HG02623 (cell line): ENCODE measurements at regions not wholly inside any gene's neighbourhood (a gene's known extent, or its start where the extent isn't known, plus 50 kb on each side); places are given as distances from the start of the nearest gene placed in this dataset.
"Not testable (repeated sequence)": the region's sequence is repeated elsewhere in the genome, so short reads cannot be mapped to it uniquely, and the experiment has no call there.

Source experiments
- ATAC-seq: cut with Tn5 transposase; IDR thresholded peaks from one replicate; pipeline ENCODE4 v1.9.1; 2021; ENCODE audit warnings: moderate library complexity; ENCODE audit not compliant: unreplicated experiment

GRCh38 chr13:68540244-68540643, 1310.1 kb upstream of the PCDH9 start:
- ATAC-seq, result no peak

DNA sequence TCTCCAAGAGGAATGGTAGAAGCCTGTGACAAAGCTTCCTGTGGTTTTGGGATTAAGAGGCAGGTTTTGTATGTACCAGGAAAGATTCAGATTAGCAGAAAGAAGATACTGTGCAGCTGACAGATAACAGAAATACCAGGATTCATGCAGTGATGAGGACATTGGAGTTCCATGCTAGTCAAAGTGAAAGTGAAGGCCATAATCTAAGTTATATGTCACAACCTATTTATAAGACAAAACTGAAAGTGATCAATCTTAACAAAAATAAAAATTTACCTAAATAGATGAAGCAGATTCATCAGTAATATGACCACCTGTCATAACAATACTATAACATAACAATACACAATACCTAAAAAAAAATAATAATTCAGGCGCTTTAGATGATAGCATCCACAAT, 1305.2 kb upstream of the PCDH9 start:
- ATAC-seq, result peak; percentile 85

GRCh38 chr13:68527167-68527566, 1297.0 kb upstream of the PCDH9 start:
- ATAC-seq, result not testable (repeated sequence)

DNA sequence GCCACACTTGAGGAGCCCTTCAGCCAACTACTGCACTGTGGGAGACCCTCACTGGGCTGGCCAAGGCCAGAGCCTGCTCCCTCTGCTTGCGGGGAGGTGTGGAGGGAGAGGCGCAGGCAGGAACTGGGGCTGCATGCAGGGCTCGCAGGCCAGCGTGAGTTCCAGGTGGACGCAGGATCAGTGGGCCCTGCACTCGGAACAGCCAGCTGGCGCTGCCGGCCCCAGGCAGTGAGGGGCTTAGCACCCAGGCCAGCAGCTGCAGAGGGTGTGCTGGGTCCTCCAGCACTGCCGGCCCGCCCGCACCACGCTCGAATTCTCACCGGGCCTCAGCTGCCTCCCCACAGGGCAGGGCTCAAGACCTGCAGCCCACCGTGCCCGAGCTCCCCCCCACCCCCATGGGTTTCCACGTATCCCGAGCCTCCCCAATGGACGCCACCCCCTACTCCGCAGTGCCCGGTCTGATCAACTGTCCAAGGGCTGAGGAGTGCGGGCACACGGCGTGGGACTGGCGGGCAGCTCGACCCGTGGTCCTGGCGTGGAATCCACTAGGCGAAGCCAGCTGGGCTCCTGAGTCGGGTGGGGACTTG, 1293.8 kb upstream of the PCDH9 start:
- ATAC-seq, result no peak

- ATAC-seq, result no peak
Observed at GRCh38 chr13:68522184-68522583, 1292.0 kb upstream of the PCDH9 start.

- peak; percentile 58 for ATAC-seq
Observed at GRCh38 chr13:68509734-68510621, 1279.8 kb upstream of the PCDH9 start.

DNA sequence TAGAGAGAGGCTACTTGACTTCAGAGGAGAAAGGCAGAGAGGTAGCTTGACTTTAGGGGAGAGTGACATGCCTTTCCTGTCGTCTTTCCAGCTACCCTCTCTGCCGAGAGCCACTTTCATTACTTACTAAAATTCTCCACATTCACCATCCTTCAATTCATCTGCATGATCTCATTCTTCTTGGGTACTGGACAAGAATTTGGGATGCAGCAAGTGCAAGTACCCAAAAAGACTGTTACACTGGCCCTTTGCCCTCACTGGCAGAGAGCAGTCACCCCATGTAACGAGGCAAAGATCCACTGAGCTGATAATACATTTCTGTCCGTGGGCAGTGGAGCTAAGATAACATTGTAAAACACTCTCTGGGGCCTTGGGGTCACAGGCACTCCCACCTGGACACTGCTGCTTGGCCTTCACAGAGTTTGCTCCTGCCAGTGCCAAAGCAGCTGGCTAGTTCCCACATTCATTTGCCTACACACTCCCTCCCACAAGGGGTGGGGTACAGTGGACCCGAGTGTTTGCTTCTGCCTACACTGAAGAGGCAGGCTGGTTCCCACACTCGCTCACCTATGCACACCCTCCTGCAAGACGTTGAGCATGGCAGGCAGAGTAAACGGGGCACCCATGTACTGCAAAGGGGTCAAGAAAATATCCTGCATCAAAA, 1276.9 kb upstream of the PCDH9 start:
- ATAC-seq, result no peak

DNA sequence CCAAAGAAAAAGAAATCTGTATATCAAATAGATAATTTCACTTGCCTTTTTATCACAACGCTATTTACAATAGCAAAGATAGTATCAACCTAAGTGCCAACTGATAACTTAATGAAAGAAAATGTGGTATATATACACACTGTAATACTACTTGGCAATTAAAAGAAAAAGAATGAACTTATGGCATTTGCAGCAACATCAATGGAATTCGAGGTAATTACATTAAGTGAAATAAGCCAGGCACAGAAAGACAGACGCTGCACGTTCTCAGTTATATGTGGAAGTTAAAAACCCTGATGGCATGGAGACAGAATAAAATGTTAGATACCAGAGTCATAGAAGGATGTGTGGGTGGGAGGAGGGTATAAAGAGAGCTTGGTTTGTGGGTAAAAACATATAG, 1260.5 kb upstream of the PCDH9 start:
- no peak for ATAC-seq

GRCh38 chr13:68481130-68481529, 1251.0 kb upstream of the PCDH9 start:
- no peak for ATAC-seq

- ATAC-seq, result no peak
Observed at GRCh38 chr13:68473834-68474326, 1243.7 kb upstream of the PCDH9 start.

DNA sequence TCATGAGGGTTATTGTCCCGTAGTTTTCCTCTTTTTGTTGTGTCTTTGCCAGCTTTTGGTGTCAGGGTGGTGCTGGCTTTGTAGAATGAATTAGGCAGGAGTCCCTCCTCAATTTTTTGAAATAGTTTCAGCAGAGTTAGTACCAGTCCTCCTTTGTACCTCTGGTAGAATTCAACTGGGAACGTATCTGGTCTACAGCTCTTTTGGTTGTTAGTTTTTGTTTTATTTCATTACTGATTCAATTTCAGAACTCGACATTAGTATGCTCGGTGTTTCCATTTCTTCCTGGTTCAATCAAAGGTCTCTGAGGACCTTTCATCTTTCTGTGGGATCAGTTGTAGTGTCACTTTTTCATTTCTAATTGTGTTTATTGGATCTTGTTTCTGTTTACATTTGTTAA, 1237.0 kb upstream of the PCDH9 start:
- no peak for ATAC-seq

DNA sequence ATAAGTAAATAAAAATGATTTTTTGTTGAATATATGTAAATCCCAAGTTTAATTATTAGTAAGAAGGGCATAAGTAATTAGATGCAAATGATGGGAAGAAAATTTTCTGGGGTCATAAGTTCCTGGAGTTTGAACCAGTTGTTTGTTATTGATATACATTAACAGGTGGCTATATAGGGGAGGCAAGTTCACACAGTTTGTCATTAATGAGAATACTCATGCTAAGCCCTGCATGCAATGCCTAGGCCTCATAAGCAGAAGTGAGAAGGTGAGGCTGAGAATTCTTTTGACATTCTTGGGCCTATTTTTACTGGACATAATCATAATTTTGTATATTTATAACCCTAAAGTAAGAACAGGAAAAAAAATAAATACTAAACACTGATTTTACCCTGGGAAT, 1210.7 kb upstream of the PCDH9 start:
- no peak for ATAC-seq

DNA sequence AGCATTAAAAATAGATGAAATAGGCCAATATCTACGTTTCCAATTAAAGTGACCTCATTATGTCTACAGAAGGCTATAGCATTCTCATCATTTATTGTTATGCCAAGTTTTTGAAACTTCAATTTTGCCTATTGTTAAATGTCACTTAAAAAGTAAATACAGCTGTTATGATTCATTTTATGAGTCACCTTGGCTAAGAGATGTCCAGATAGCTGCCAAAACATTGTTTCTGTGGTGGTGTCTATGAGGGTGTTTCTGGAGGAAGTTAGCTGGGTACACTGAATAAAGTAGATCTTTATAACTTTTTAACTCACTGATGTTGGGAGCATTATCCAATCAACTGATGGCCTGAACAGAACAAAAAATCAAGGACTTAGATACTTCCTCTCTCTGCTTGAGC, 1209.7 kb upstream of the PCDH9 start:
- ATAC-seq, result no peak

DNA sequence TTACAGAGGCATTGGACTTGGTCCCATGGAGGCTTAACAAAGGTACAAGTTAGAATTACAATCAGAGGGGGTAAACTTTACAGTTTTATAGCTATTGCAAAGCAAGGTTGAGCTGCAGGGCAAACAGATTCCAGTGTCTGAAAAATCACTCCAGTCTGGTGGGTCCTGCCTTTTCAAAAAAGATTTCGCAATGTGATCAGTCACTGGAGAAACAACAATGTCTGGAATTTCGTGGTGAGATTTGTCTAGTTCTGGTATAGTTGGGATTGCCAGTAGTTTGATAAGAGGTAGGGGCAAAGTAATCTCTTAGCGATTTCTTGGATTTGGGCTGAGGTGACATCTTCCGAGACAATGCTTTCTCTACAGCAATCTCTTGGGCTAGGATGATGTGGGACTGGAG, 1198.2 kb upstream of the PCDH9 start:
- no peak for ATAC-seq

GRCh38 chr13:68417801-68418200, 1187.7 kb upstream of the PCDH9 start:
- ATAC-seq, result no peak

DNA sequence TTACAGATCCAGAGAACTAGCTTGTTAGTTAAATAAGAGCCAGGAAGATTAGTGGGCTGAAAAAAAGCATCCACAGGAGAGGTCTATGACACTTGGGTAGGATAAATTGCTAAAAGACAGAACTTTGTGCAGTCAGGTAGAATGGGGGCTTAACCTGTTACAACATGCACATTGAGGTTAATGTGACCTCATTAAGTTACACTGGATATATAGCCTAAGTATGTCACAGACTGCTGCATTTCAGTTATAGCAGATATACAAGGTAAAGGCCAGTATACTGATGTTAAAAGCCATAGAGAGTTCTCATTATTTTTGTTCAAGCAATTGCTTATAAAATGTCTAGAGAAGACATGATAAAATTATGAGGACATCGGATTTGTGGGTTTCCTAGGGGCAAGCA, 1179.9 kb upstream of the PCDH9 start:
- ATAC-seq, result no peak

- ATAC-seq, result no peak
Observed at GRCh38 chr13:68390987-68391386, 1160.9 kb upstream of the PCDH9 start.

DNA sequence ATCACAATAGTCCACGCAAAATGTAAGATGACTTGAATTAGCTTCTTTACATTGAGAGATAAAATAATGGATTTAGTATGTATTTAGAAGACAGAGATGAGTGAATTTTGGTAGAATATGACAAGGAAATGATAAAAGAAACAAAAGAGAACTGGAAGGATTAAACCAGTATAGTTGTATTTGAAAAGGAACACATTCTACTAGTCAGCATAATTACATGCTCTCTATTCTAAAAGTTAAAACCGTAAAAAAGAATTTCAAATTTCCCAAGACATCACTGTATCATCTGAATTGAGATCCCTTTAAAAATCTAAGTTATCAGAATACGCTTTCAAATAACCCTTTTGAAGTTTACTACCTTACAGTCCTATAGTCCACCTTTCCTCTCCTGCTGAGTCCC, 1156.7 kb upstream of the PCDH9 start:
- no peak for ATAC-seq

GRCh38 chr13:68380041-68380973, 1150.2 kb upstream of the PCDH9 start:
- no peak for ATAC-seq

GRCh38 chr13:68378294-68378693, 1148.2 kb upstream of the PCDH9 start:
- ATAC-seq, result no peak

DNA sequence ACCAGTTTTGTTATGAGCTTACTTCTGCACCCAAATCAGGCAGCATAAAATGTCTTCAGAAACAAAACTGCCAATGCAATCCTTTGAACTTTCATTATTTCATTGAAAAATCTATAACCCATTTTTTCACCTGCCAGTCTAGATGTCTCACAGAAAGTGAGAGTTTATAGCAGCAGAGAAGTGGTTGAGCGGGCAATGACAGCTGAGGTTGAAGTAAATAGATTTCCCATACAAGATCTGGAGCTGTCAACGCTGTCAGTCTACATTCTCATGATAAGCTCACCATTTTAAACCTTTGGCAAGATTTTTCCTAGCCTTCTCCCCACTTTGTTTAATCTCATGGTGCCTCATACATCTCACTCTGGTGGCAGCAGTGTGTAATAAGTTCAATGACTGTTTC, 1144.9 kb upstream of the PCDH9 start:
- no peak for ATAC-seq
